ENCODE measurements at regions not wholly inside any gene's neighbourhood (a gene's known extent, or its start where the extent isn't known, plus 50 kb on each side); places are given as distances from the start of the nearest gene placed in this dataset.

DNA sequence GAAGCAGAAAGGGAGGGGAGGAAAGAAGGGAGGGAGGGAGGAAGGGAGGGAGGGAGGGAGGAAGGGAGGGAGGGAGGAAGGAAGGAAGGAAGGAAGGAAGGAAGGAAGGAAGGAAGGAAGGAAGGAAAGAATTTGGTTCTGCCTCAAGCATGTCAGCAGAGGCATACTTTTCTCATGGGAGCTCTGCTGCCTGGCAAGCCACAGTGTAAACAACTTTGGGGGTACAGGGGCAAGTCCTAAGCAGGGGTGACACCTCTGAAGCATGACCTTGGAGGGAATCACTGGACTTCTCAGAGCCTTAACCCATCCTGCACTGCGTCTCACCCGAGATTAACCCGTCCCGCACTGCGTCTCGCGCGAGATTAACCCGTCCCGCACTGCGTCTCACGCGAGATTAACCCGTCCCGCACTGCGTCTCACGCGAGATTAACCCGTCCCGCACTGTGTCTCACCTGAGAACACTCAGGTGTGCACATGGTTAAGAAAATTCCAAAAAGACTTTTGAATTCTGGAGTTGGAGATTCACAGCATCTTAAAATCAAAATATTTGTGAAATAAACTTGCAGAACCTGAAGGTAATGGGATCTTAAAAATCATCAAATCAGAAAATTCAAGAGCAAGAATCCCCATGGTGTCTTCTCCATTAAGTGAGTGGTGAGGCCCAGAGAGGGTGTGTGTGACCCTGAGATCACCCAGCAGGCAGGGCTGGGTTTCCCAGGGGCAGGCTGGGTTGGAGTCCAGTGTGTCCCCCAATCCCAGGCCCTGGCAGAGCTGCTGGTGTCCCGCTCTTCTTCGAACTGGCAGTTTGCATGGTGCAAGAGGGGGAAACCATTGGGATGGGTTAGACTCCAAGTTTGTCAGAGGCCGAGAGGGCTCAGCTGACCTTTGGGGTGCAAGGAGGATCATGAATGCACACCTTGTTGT, 190.4 kb downstream of the MN1 start (continued):
- no peak for TF ChIP-seq RARB (CRISPR knock-in tag; IDR thresholded peaks at IDR 0.05)
- TF ChIP-seq ZNF565 (CRISPR knock-in tag; conservative IDR thresholded peaks at IDR 0.05; ENCODE audit: low read depth): no peak

DNA sequence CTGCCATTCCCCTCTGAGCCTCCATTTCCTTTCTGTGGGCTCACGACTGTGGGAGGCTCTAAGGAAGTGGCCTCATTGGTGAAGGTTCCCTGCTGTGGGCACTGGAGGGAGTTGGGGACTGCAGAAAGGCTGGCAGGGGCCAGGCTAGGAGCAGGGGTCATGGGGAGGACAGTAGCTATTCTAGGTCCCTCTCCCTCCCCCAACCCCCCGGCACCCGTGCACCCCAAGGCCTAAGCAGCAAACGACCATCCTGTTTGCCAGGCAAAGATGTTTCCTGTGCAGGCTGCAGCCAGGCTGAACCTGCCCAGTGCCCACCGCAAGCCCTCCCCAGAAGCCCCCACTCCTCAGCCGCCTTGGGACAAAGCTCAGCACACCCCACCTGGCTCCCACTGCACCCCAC, 189.4 kb downstream of the MN1 start:
- ATAC-seq: no peak

DNA sequence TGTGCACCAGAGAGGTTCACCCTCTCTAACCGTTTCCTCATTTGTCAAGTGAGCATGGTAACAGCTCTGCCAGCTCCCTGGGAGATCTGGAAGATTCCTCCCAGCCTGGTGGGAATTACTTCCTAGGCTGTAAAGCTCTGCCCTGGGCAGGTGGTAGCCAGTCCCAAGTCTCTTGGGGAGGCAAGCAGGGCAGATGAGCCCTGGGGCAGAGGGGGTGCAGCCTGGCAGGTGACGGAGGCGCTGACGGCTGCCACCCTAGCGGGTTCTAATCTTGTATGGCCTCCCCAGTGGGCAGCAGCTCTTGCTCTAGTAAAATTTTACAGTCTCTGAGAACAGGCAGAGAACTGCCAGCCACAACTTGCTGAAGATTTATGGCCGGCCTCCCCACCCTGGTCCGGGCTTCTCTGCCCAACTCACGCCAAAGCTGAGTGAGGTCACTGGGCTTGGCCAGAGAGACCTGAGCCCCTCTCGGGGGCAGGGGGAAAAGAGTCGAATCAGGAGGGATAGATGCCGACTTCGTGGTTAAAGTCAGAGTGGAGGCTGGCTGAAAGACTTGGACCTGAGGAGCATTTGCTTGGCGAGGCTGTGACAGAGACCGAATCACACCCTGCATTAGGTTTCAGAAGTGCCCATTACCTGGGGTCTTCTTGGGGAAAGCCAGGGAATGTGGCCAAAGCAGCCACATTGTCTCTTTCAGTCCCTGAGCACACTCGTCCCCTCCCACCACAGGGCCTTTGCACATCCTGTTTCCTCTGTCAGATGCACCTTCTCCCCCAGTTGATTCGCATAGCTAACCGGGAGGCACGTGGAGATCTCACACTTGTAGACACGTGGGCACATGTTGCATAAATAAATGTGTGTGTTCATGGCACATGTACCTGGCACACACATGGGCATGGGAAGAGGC, 188.2 kb downstream of the MN1 start:
- no peak for ATAC-seq
- TF ChIP-seq, protein P1, sequence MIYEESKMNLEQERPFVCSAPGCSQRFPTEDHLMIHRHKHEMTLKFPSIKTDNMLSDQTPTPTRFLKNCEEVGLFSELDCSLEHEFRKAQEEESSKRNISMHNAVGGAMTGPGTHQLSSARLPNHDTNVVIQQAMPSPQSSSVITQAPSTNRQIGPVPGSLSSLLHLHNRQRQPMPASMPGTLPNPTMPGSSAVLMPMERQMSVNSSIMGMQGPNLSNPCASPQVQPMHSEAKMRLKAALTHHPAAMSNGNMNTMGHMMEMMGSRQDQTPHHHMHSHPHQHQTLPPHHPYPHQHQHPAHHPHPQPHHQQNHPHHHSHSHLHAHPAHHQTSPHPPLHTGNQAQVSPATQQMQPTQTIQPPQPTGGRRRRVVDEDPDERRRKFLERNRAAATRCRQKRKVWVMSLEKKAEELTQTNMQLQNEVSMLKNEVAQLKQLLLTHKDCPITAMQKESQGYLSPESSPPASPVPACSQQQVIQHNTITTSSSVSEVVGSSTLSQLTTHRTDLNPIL (CRISPR knock-in tag; IDR thresholded peaks at IDR 0.05; ENCODE audit: low read depth): no peak
- TF ChIP-seq CSDC2 (CRISPR knock-in tag; IDR thresholded peaks at IDR 0.05): no peak
- no peak for TF ChIP-seq ZNF70 (CRISPR knock-in tag; IDR thresholded peaks at IDR 0.05)
- TF ChIP-seq, protein P2, sequence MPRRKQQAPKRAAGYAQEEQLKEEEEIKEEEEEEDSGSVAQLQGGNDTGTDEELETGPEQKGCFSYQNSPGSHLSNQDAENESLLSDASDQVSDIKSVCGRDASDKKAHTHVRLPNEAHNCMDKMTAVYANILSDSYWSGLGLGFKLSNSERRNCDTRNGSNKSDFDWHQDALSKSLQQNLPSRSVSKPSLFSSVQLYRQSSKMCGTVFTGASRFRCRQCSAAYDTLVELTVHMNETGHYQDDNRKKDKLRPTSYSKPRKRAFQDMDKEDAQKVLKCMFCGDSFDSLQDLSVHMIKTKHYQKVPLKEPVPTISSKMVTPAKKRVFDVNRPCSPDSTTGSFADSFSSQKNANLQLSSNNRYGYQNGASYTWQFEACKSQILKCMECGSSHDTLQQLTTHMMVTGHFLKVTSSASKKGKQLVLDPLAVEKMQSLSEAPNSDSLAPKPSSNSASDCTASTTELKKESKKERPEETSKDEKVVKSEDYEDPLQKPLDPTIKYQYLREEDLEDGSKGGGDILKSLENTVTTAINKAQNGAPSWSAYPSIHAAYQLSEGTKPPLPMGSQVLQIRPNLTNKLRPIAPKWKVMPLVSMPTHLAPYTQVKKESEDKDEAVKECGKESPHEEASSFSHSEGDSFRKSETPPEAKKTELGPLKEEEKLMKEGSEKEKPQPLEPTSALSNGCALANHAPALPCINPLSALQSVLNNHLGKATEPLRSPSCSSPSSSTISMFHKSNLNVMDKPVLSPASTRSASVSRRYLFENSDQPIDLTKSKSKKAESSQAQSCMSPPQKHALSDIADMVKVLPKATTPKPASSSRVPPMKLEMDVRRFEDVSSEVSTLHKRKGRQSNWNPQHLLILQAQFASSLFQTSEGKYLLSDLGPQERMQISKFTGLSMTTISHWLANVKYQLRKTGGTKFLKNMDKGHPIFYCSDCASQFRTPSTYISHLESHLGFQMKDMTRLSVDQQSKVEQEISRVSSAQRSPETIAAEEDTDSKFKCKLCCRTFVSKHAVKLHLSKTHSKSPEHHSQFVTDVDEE (CRISPR knock-in tag; IDR thresholded peaks at IDR 0.05): no peak
- TF ChIP-seq ZFP30 (CRISPR knock-in tag; IDR thresholded peaks at IDR 0.05): no peak

More for the DNA sequence above, 189.4 kb downstream of the MN1 start:
- TF ChIP-seq SNAI2 (CRISPR knock-in tag; IDR thresholded peaks at IDR 0.05) (no peak), ZFP30 (CRISPR knock-in tag; IDR thresholded peaks at IDR 0.05) (no peak), OSR1 (CRISPR knock-in tag; IDR thresholded peaks at IDR 0.05) (no peak), RARB (CRISPR knock-in tag; IDR thresholded peaks at IDR 0.05) (no peak), GLIS3 (CRISPR knock-in tag; IDR thresholded peaks at IDR 0.05) (no peak), PPARA (CRISPR knock-in tag; IDR thresholded peaks at IDR 0.05; ENCODE audit: borderline replicate concordance) (no peak), ISL1 (CRISPR knock-in tag; IDR thresholded peaks at IDR 0.05) (no peak), TCF4 (CRISPR knock-in tag; IDR thresholded peaks at IDR 0.05; ENCODE audit: borderline replicate concordance) (no peak), TOX (CRISPR knock-in tag; IDR thresholded peaks at IDR 0.05; ENCODE audit: borderline replicate concordance) (no peak), BACH2 (CRISPR knock-in tag; IDR thresholded peaks at IDR 0.05; ENCODE audit: borderline replicate concordance) (no peak), ESRRG (CRISPR knock-in tag; IDR thresholded peaks at IDR 0.05) (no peak), ZNF565 (CRISPR knock-in tag; conservative IDR thresholded peaks at IDR 0.05; ENCODE audit: low read depth) (no peak), CSDC2 (CRISPR knock-in tag; IDR thresholded peaks at IDR 0.05) (no peak)
- TF ChIP-seq, protein P3, sequence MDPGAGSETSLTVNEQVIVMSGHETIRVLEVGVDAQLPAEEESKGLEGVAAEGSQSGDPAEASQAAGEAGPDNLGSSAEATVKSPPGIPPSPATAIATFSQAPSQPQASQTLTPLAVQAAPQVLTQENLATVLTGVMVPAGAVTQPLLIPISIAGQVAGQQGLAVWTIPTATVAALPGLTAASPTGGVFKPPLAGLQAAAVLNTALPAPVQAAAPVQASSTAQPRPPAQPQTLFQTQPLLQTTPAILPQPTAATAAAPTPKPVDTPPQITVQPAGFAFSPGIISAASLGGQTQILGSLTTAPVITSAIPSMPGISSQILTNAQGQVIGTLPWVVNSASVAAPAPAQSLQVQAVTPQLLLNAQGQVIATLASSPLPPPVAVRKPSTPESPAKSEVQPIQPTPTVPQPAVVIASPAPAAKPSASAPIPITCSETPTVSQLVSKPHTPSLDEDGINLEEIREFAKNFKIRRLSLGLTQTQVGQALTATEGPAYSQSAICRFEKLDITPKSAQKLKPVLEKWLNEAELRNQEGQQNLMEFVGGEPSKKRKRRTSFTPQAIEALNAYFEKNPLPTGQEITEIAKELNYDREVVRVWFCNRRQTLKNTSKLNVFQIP (CRISPR knock-in tag; IDR thresholded peaks at IDR 0.05; ENCODE audit: borderline replicate concordance, low read depth): no peak
- TF ChIP-seq, protein P4, sequence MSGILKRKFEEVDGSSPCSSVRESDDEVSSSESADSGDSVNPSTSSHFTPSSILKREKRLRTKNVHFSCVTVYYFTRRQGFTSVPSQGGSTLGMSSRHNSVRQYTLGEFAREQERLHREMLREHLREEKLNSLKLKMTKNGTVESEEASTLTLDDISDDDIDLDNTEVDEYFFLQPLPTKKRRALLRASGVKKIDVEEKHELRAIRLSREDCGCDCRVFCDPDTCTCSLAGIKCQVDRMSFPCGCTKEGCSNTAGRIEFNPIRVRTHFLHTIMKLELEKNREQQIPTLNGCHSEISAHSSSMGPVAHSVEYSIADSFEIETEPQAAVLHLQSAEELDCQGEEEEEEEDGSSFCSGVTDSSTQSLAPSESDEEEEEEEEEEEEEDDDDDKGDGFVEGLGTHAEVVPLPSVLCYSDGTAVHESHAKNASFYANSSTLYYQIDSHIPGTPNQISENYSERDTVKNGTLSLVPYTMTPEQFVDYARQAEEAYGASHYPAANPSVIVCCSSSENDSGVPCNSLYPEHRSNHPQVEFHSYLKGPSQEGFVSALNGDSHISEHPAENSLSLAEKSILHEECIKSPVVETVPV (CRISPR knock-in tag; IDR thresholded peaks at IDR 0.05): no peak
